GM18498 (cell line): ENCODE measurements at regions not wholly inside any gene's neighbourhood (a gene's known extent, or its start where the extent isn't known, plus 50 kb on each side); places are given as distances from the start of the nearest gene placed in this dataset.
A peak's percentile ranks its signal among the peaks of the same experiment; 100 is the strongest.

Experiments used
- ATAC-seq: cut with Tn5 transposase; IDR thresholded peaks from one replicate; pipeline ENCODE4 v1.9.1; 2021; ENCODE audit warnings: mild to moderate bottlenecking, moderate library complexity; ENCODE audit not compliant: unreplicated experiment

DNA sequence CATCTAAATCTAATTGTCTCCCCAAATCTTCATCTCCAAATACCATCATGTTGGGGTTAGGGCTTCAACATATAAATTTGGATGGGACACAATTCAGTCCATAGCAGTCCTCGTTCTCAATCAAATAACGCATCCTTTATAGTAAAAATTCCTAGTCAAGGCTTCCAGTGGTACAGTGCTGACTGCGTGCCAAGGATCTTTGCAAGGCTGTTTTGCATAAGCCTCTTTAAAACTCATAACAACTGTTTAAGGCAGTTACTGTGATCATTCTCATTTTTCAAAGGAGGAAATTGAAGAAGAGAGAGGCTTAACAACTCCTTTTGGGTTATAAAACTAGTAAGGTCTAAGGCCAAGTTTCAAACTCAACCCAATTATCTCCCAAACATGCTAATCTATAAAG, 666.9 kb downstream of the NYAP2 start:
- no peak for ATAC-seq

DNA sequence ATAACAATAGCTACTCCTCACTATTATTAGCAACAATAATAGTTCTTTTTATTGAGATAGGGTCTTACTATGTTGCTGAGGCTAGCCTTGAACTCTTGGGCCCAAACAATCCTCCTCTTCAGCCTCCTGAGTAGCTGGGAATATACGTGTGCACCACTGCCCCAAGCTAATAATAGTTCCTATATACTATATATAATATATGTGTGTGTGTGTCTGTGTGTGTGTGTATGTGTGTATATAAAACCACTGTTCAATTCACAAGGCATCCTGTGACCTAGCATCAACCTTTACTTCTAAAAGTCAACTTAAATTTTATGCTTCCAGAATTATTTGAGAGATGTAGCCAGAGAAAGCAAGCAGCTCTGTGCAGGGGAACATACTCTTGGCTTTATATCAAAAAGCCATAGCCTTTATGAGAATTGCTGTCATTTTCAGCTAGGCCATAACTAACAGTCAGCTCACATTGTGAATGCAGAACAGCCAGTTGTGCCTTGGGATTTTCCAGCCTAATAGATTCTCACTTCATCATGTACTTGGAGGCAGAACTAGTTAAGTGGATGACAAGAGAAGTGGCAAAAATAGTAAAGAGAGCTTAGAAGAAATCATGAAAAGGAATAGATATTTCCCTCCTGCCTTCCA, 665.5 kb downstream of the NYAP2 start:
- ATAC-seq, result no peak

DNA sequence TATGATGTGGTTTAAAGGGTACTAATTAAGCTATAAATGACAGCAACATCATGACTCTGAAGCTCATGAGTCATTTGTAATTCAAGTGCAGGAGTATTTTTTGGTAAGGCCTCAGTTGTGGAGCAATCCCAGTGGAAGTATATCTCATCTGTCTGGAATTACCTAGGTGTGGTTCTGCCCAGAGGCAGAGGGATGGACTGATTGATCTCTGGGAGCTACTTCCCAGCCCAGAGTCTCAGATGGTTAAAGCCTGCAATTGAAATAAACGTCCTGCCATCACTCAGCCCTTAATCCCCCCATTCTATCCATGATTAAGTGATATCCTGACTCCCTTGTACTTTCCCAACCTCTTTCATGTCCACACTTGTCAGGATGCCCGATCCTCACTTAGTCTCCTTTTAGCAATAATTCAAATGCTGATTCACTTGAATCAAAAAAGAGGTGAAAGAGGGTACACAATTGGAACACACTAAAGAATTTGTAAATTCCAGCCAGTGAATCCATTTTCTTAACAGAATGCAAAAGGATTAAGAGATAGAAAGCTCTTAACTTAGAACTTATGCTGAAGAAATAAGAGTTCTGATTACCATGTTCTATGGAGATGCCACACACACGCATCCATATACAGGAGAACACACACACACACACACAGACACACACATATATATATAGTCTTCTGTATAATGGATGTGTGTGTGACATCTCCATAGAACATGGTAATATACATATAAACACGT, 664.4 kb downstream of the NYAP2 start:
- no peak for ATAC-seq

DNA sequence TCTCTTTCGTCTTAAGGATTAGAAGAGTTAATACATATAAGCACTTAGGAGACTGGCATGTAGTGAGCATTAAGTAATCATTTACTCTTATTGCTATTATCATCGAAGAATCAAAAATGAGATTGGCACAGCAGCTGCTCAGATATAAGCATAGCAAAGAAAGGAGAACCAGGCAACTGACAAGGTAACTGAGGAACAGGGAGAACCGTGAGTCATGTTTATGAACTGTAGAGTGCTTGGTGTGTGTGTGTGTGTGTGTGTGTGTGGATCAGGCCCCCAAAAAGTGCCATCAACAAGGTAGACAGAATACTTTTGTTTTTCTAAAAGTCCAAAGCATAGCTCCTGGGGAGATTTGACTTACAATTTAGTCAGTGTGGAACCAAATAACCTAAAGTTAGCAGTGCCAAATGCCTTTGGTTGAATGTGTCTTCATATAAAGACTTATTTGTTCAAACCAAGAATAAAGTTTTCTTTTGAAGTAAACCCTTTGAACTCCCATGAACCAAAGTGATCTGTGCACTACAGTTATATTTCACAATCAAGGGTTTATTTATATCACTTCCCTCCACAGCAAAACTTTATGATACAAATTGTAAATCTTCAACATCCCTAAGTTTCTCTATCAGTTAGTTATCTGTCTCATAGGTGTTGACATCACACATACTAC, 660.6 kb downstream of the NYAP2 start:
- ATAC-seq, result no peak

- no peak for ATAC-seq
These were observed 658.4 kb downstream of the NYAP2 start for GRCh38 chr2:226057914-226058313.

GRCh38 chr2:226057365-226057764, 657.9 kb downstream of the NYAP2 start:
- ATAC-seq, result no peak

- ATAC-seq, result no peak
These were observed 653.4 kb downstream of the NYAP2 start for GRCh38 chr2:226052772-226053416.

GRCh38 chr2:226050822-226051221, 651.3 kb downstream of the NYAP2 start:
- no peak for ATAC-seq

- ATAC-seq, result no peak
These were observed 649.1 kb downstream of the NYAP2 start for GRCh38 chr2:226048611-226049010.

- ATAC-seq, result no peak
These were observed 645.6 kb downstream of the NYAP2 start for GRCh38 chr2:226045080-226045479.

- no peak for ATAC-seq
These were observed 640.9 kb downstream of the NYAP2 start for GRCh38 chr2:226040344-226040900.

DNA sequence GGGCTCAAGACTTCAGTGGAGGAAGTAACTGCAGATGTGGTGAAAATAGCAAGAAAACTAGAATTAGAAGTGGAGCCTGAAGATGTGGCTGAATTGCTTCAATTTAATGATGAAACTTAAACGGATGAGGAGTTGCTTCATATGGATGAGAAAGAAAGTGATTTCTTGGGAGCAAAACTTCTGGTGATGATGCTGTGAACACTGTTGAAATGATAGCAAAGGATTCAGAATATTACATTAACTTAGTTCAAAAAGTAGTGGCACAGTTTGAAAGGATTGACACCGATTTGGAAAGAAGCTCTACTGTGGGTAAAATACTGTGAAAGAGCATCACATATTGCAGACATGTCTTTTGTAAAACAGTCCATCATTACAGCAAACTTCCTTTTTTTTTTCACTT, 638.0 kb downstream of the NYAP2 start:
- no peak for ATAC-seq

GRCh38 chr2:226031647-226032501, 632.4 kb downstream of the NYAP2 start:
- ATAC-seq, result no peak

DNA sequence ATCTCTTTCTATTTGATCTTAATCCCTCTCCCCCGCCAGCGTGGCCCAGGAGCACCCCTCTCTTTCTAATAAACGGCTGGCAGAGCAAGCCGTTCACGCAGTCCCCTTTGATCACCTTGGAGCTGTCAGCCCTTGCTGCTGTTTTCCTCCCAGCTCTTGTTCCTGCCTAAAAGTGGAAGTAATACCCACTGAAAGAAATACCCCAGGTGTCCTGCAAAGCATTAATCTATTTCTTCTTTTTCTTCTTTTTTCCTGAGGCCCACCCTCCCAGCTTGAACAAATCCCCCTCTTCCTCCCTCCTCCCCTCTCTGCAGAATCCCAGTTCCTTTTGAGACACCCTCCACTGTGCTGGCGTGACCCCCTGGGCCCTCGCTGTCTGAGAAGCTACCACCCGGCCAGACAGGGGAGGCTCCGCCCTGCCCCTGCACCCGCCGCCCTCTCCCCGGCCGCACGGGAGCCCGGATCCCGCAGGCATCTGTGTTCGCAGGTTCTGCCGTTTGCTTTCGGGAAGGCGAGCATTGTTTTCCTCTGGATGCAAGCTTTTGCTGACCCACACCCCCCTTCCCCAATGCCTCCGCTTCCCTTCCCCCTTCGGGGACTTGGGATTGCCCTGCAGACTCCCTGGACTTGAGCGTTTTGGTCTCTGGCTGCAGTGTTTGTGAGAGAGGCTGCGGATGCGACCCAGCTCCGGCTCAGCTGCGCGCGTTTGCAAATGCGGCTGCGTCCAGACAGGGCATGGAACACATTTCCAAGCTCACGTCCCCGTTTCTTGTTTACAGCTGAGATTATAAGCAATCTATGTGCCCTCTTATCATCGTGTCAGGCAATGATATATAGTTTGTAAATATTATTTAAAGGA, 631.5 kb downstream of the NYAP2 start:
- peak; percentile 71 for ATAC-seq

DNA sequence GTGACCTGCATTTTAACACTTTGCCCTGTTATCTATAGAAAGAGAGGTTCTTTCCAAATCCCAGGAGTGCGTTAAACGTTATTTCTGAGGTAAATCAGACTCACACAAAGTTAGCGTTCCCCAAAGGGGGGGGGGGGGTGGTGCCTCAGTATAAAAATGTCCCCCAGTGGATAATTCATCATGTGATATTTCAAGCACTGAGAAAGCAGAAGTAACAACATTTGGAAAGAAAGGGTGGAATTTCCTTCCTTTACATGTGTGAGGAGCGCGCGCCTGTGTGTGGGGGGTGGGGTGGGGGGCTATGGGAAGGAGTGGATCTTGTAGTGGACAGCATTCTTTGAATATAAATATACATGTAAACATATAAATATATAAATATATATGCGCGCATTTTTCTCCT, 630.9 kb downstream of the NYAP2 start:
- ATAC-seq, result no peak

DNA sequence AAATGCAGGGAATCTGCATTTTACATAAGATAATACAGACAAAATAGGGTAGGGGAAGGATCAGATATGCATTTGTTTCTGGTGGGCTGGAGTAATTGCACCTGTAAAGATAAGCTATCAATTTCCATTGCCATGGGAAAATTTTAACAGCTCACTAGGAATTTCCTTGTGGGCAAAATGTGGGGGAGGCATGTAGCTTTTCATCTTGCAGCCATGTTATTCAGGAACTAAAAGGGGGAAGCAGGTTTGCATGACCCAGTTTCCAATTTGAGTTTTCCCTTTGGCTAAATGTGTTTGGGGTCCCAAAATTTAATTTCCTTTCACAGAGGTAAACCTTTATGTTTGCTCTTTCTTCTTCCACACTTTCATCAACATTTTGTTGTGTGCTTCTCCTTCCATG, 624.4 kb downstream of the NYAP2 start:
- no peak for ATAC-seq

DNA sequence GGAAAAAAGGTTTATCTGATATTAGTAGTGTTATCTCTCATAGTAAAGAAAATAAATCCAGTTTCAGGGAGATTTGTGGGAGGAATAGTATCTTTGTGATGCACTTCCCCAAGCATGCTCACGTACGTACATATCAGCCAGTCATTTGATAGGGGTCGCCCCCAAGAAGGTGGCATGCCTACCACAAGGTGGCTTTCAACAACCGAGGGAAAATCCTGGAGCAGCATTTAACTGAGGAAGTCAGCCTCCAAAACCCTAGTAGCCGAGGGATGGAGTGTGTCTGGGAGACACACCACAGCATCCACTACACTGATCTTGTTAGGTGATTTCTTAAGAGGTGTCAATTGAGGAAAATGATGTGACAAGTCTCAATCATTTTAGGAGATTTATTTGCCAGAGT, 623.9 kb downstream of the NYAP2 start:
- no peak for ATAC-seq

GRCh38 chr2:226020956-226021355, 621.4 kb downstream of the NYAP2 start:
- ATAC-seq, result no peak

DNA sequence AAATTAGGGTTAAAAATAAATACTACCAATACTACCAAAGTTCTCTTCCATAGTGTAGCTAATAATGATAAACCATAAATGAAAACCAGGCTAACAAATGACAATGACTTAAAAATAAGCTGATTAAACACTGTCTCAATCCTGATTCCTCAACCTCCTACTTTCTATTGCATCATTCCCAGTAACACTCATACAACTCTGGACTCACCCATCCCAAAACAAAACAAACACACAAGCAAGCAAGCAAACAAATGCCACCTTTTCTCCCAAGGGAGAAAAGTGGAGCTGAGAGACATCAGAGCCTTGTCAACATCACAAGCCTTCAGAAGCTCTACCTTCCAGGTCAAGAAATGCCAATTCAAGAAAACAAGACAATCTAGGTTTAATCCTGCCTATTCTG, 620.7 kb downstream of the NYAP2 start:
- no peak for ATAC-seq

GRCh38 chr2:226018641-226019040, 619.1 kb downstream of the NYAP2 start:
- no peak for ATAC-seq
